Neural cell (in vitro differentiated cells): ENCODE measurements at regions not wholly inside any gene's neighbourhood (a gene's known extent, or its start where the extent isn't known, plus 50 kb on each side); places are given as distances from the start of the nearest gene placed in this dataset.

Experiments
- CTCF ChIP-seq: fragments of 450-650 bp; IDR thresholded peaks from 2 replicates; pipeline ENCODE4 v1.5.1; 2014; ENCODE audit warnings: antibody characterized with exemption, mild to moderate bottlenecking, moderate library complexity; ENCODE audit not compliant: poor library complexity, severe bottlenecking
- EP300 ChIP-seq: fragments of 450-650 bp; conservative IDR thresholded peaks from 2 replicates; pipeline ENCODE4 v1.6.1; 2014; ENCODE audit warnings: antibody characterized with exemption, mild to moderate bottlenecking, moderate library complexity; ENCODE audit not compliant: poor library complexity, severe bottlenecking
- EZH2 ChIP-seq: fragments of 200-600, 300-800 bp; shearing (Covaris generic), sonication (generic); IDR thresholded peaks from 2 replicates; pipeline ENCODE4 v1.6.1; 2014; ENCODE audit warnings: antibody characterized with exemption, low read length, borderline replicate concordance, mild to moderate bottlenecking; ENCODE audit not compliant: insufficient read depth, poor library complexity, severe bottlenecking
- MXI1 ChIP-seq: fragments of 450-650 bp; conservative IDR thresholded peaks from 2 replicates; pipeline ENCODE4 v1.6.1; 2014; ENCODE audit warnings: antibody characterized with exemption, mild to moderate bottlenecking; ENCODE audit not compliant: poor library complexity, severe bottlenecking
- POLR2AphosphoS5 ChIP-seq: IDR thresholded peaks from 2 replicates; pipeline ENCODE4 v1.6.1; 2012
- RAD21 ChIP-seq: fragments of 450-650 bp; conservative IDR thresholded peaks from 2 replicates; pipeline ENCODE4 v1.6.1; 2014; ENCODE audit warnings: antibody characterized with exemption, mild to moderate bottlenecking, moderate library complexity
- REST ChIP-seq: IDR thresholded peaks from 2 replicates; pipeline ENCODE4 v1.6.1; 2012; ENCODE audit warnings: borderline replicate concordance
- SMC3 ChIP-seq: fragments of 450-650 bp; conservative IDR thresholded peaks from 2 replicates; pipeline ENCODE4 v1.6.1; 2014; ENCODE audit warnings: antibody characterized with exemption, mild to moderate bottlenecking, moderate library complexity; ENCODE audit not compliant: poor library complexity

GRCh38 chr18:24727685-24728084 lies 267.2 kb downstream of the HRH4 start:
- TF ChIP-seq EP300 (no peak), CTCF (no peak), MXI1 (no peak), EZH2 (no peak), POLR2AphosphoS5 (no peak), RAD21 (no peak), REST (no peak), SMC3 (no peak)
